ENCODE measurements at regions not wholly inside any gene's neighbourhood (a gene's known extent, or its start where the extent isn't known, plus 50 kb on each side); places are given as distances from the start of the nearest gene placed in this dataset.

- H3K4me3 ChIP-seq (ENCODE audit: low read depth, low read length), result no peak overlapping the region
- peak; percentile 75 for TF ChIP-seq CTCF (IDR thresholded peaks at IDR 0.05; ENCODE audit: insufficient read depth, low read depth, low read length, missing control alignments)
- peak; percentile 84 for DNase-seq (ENCODE audit: low read depth)
Observed at GRCh38 chr15:38002883-38003477, 68.5 kb downstream of the TMCO5A start.

GRCh38 chr15:38004218-38004861 is 69.9 kb downstream of the TMCO5A start:
- no peak overlapping the region for H3K4me3 ChIP-seq (ENCODE audit: low read depth, low read length)
- no peak for TF ChIP-seq CTCF (IDR thresholded peaks at IDR 0.05; ENCODE audit: insufficient read depth, low read depth, low read length, missing control alignments)

GRCh38 chr15:38005953-38006808 is 71.7 kb downstream of the TMCO5A start:
- no peak overlapping the region for H3K4me3 ChIP-seq (ENCODE audit: low read depth, low read length)
- no peak for DNase-seq (ENCODE audit: low read depth)
- TF ChIP-seq CTCF (IDR thresholded peaks at IDR 0.05; ENCODE audit: insufficient read depth, low read depth, low read length, missing control alignments), result no peak

More at GRCh38 chr15:38004218-38004861, 69.9 kb downstream of the TMCO5A start:
- no peak for DNase-seq (ENCODE audit: low read depth)

- TF ChIP-seq CTCF (IDR thresholded peaks at IDR 0.05; ENCODE audit: insufficient read depth, low read depth, low read length, missing control alignments), result no peak
- no peak overlapping the region for H3K4me3 ChIP-seq (ENCODE audit: low read depth, low read length)
- DNase-seq (ENCODE audit: low read depth), result no peak
Observed at GRCh38 chr15:38010395-38010794, 76.0 kb downstream of the TMCO5A start.

GRCh38 chr15:38012894-38013293 is 78.5 kb downstream of the TMCO5A start:
- no peak overlapping the region for H3K4me3 ChIP-seq (ENCODE audit: low read depth, low read length)
- TF ChIP-seq CTCF (IDR thresholded peaks at IDR 0.05; ENCODE audit: insufficient read depth, low read depth, low read length, missing control alignments), result no peak
- DNase-seq (ENCODE audit: low read depth), result no peak

- no peak for TF ChIP-seq CTCF (IDR thresholded peaks at IDR 0.05; ENCODE audit: insufficient read depth, low read depth, low read length, missing control alignments)
- H3K4me3 ChIP-seq (ENCODE audit: low read depth, low read length), result no peak overlapping the region
- peak; percentile 13 for DNase-seq (ENCODE audit: low read depth)
Observed at GRCh38 chr15:38017721-38018120, 83.3 kb downstream of the TMCO5A start.

Measured in GM12865 (cell line).